Smooth muscle cell (in vitro differentiated cells): ENCODE measurements at regions not wholly inside any gene's neighbourhood (a gene's known extent, or its start where the extent isn't known, plus 50 kb on each side); places are given as distances from the start of the nearest gene placed in this dataset.

Source experiments
- DNase-seq: peaks from one replicate; lab custom pipeline; 2025; ENCODE audit not compliant: unreplicated experiment; lab: John Stamatoyannopoulos, UW
- H2AFZ ChIP-seq: fragments of 200-600 bp; sonication (generic); 2 replicates; pipeline ENCODE4 v1.6.0; 2016; ENCODE audit warnings: antibody characterized with exemption, low read depth, mild to moderate bottlenecking
- H3F3A ChIP-seq: fragments of 200-600 bp; sonication (generic); 2 replicates; pipeline ENCODE4 v1.6.0; 2017; ENCODE audit warnings: antibody characterized with exemption, low read depth
- H3K27ac ChIP-seq: fragments of 200-600 bp; sonication (generic); 2 replicates; pipeline ENCODE4 v1.5.1; 2016; ENCODE audit warnings: low read depth, mild to moderate bottlenecking
- H3K27me3 ChIP-seq: fragments of 200-600 bp; sonication (generic); 2 replicates; pipeline ENCODE4 v1.6.1; 2016; ENCODE audit warnings: low read depth, mild to moderate bottlenecking
- H3K36me3 ChIP-seq: fragments of 200-600 bp; sonication (generic); 2 replicates; pipeline ENCODE4 v1.5.1; 2016; ENCODE audit warnings: low read depth
- H3K4me1 ChIP-seq: fragments of 200-600 bp; sonication (generic); 2 replicates; pipeline ENCODE4 v1.5.1; 2016; ENCODE audit warnings: low read depth
- H3K4me2 ChIP-seq: fragments of 200-600 bp; sonication (generic); 2 replicates; pipeline ENCODE4 v1.6.0; 2016; ENCODE audit warnings: mild to moderate bottlenecking
- H3K4me3 ChIP-seq: fragments of 200-600 bp; sonication (generic); 2 replicates; pipeline ENCODE4 v1.5.1; 2016; ENCODE audit warnings: mild to moderate bottlenecking
- H3K79me2 ChIP-seq: fragments of 200-600 bp; sonication (generic); 2 replicates; pipeline ENCODE4 v1.6.0; 2016; ENCODE audit warnings: low read depth, mild to moderate bottlenecking
- H3K9ac ChIP-seq: fragments of 200-600 bp; sonication (generic); 2 replicates; pipeline ENCODE4 v1.6.0; 2016; ENCODE audit warnings: low read depth
- H3K9me3 ChIP-seq: fragments of 200-600 bp; sonication (generic); replicated peaks from 2 replicates; pipeline ENCODE4 v1.5.1; 2016; ENCODE audit warnings: low read depth
- H4K20me1 ChIP-seq: fragments of 200-600 bp; sonication (generic); 2 replicates; pipeline ENCODE4 v1.6.0; 2016; ENCODE audit warnings: low read depth
- CTCF ChIP-seq: fragments of 200-600 bp; sonication (generic); IDR thresholded peaks from 2 replicates; pipeline ENCODE4 v1.5.1; 2017; ENCODE audit warnings: borderline replicate concordance, mild to moderate bottlenecking, antibody characterized with exemption; ENCODE audit not compliant: insufficient read depth, poor library complexity, severe bottlenecking
- WGBS: methylation state at CpG from one replicate; pipeline ENCODE4 v1.1.7; 2016; ENCODE audit warnings: low lambda C conversion rate; 5-methylcytosine and 5-hydroxymethylcytosine counted together

DNA sequence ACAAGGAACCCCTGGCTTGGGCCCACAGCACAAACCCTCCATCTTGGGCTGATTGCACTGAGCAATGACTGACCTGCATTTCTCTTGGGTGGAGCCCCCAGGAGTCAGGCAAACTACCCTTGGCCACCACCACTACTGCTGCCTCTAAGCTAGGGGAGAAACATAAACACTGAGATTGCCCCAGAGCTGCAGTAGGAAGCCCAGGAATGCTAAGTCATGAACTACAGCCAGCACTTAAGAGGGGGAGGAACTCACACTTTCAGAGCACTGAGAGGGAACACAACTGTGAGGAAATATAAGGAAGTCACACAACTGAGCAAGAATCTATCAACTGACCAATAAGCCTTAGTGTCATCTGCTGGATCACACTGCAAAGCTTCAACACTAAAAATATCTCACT, 111.6 kb upstream of the PPP3CA start:
- no peak for DNase-seq

GRCh38 chr4:101458473-101458872, 111.1 kb upstream of the PPP3CA start:
- no peak for DNase-seq
- no peak overlapping the region for H3K4me3 ChIP-seq
- H3F3A ChIP-seq = no peaks in the 10 kb centered on the region
- no peak overlapping the region for H3K9ac ChIP-seq
- 86% methylated on average over 5 of the region's 5 CpGs for WGBS
- H3K4me2 ChIP-seq = no peak overlapping the region
- H3K27ac ChIP-seq = no peak overlapping the region
- H3K4me1 ChIP-seq = no peaks in the 10 kb centered on the region
- no peaks in the 10 kb centered on the region for H3K27me3 ChIP-seq
- TF ChIP-seq CTCF = no peak
- H3K36me3 ChIP-seq = no peaks in the 10 kb centered on the region
- peaks cover 4% of the 10 kb centered on the region for H3K9me3 ChIP-seq
- no peaks in the 10 kb centered on the region for H3K79me2 ChIP-seq
- H2AFZ ChIP-seq = no peak overlapping the region
- no peaks in the 10 kb centered on the region for H4K20me1 ChIP-seq

More for the DNA sequence above, 111.6 kb upstream of the PPP3CA start:
- Histone ChIP-seq H3K79me2 (no peaks in the 10 kb centered on the region), H3K36me3 (no peaks in the 10 kb centered on the region), H3K9ac (no peak overlapping the region), H3F3A (no peaks in the 10 kb centered on the region), H2AFZ (no peak overlapping the region), H4K20me1 (no peaks in the 10 kb centered on the region), H3K27ac (no peak overlapping the region), H3K4me3 (no peak overlapping the region), H3K27me3 (no peaks in the 10 kb centered on the region), H3K4me2 (no peak overlapping the region), H3K4me1 (no peaks in the 10 kb centered on the region), H3K9me3 (peaks cover 4% of the 10 kb centered on the region)
- TF ChIP-seq CTCF = no peak

DNA sequence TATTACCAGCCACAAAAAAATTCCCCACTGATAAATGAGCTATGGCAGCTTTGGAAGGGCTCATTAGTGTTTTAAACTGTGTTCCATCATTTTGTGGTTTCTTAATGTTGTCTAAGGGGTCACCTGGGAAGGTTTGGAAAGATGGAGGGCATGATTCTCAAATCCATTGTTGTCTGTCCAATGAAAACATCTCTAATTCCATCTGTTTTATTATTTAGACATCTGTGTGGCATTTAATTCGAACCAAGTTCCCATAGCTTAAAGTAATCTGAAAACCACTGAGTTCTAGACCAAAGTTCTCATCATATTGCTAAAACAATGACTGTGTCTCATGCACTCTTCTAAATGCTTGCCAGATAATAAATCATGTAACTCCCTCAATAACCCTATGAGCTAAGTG, 103.8 kb upstream of the PPP3CA start:
- DNase-seq = no peak

GRCh38 chr4:101441446-101441845, 94.1 kb upstream of the PPP3CA start:
- H2AFZ ChIP-seq = no peak overlapping the region
- DNase-seq = no peak
- H3K27me3 ChIP-seq = no peaks in the 10 kb centered on the region
- no peaks in the 10 kb centered on the region for H3K79me2 ChIP-seq
- no peak for TF ChIP-seq CTCF
- no peak overlapping the region for H3K27ac ChIP-seq
- H3K36me3 ChIP-seq = no peaks in the 10 kb centered on the region
- H3K4me1 ChIP-seq = no peaks in the 10 kb centered on the region
- H3K9ac ChIP-seq = no peak overlapping the region
- no peaks in the 10 kb centered on the region for H3K9me3 ChIP-seq
- no peaks in the 10 kb centered on the region for H4K20me1 ChIP-seq
- H3K4me3 ChIP-seq = no peak overlapping the region
- no peak overlapping the region for H3K4me2 ChIP-seq
- WGBS = 94% methylated on average over 3 of the region's 3 CpGs
- no peaks in the 10 kb centered on the region for H3F3A ChIP-seq

More for the DNA sequence above, 103.8 kb upstream of the PPP3CA start:
- H3K27ac ChIP-seq = no peak overlapping the region
- TF ChIP-seq CTCF = no peak
- no peaks in the 10 kb centered on the region for H3K36me3 ChIP-seq
- H3K4me3 ChIP-seq = no peak overlapping the region
- H3K9me3 ChIP-seq = no peaks in the 10 kb centered on the region
- no peaks in the 10 kb centered on the region for H4K20me1 ChIP-seq
- no peaks in the 10 kb centered on the region for H3K4me1 ChIP-seq
- no peak overlapping the region for H3K4me2 ChIP-seq
- H3K79me2 ChIP-seq = no peaks in the 10 kb centered on the region
- WGBS = 94% methylated on average over 1 of the region's 1 CpG
- peaks cover 6% of the 10 kb centered on the region for H3K27me3 ChIP-seq
- H2AFZ ChIP-seq = no peak overlapping the region
- H3F3A ChIP-seq = no peaks in the 10 kb centered on the region
- no peak overlapping the region for H3K9ac ChIP-seq
